Stimulated activated naive CD4-positive, alpha-beta T cell treated with Interleukin-2 at 50 U/mL for 16 hours (primary cell): ENCODE measurements at regions not wholly inside any gene's neighbourhood (a gene's known extent, or its start where the extent isn't known, plus 50 kb on each side); places are given as distances from the start of the nearest gene placed in this dataset.

Experiments used
- DNase-seq: peaks from one replicate; lab custom pipeline; 2025; lab: John Stamatoyannopoulos, UW

DNA sequence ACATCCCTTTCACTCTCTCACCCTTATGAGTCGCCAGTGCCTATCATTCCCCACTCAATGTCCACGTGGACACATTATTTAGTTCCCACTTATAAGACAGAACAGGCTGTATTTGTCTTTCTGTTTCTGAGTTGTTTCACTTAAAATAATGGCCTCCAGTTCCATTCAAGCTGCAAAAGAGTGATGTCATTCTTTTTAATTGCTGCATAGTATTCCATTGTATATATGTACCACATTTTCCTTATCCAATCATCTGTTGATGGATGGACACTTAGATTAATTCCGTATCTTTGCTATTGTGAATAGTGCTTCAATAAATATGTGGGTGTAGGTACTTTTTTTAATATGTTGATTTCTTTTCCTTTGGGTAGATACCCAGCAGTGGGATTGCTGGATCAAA lies 79.1 kb downstream of the ZNF365 start:
- no peak for DNase-seq

GRCh38 chr10:62454687-62455397 lies 80.7 kb downstream of the ZNF365 start:
- DNase-seq: no peak

DNA sequence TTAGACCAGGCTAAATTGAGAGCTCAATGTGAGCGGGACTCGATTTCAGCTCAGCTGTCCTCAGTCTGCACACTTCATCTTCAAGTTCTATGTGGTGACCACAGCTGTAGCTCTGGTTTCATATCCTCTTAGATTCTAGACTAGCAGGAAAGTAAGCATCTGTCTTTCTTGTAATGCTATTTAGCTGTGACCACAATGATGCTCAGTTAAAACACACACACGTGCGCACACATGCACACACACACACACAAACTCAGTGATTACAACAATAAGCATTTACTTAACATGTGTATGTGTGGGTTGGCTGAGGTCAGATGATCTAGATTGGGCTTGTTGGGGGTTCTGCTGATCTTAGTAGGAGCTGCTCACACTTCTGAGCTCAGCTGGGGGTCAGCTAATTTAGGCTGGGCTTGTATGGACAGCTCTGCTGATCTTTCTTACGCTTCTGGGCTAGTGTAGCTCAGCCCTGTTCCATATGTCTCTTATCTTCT lies 82.5 kb downstream of the ZNF365 start:
- no peak for DNase-seq

- DNase-seq: no peak
Observed at GRCh38 chr10:62457196-62457595, 83.0 kb downstream of the ZNF365 start.

DNA sequence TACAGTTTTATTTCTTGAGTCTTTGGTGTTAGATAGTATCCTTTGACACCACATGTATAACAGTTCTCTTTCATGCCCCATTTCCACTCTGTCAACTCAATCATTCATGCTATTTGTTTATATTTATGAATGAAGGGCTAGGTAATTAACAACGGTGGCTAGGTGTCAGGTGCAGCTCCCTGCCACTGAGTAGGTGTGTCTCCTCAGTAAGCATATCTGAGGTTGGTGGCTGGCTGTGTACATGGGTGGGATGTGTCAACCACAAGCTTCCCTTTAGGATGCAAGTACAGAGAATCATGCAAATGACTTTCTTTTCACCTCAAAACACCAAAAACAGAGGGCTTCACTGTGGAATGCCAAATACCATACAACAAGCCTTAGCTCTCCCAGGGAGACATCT lies 83.4 kb downstream of the ZNF365 start:
- DNase-seq: no peak

- no peak for DNase-seq
Observed at GRCh38 chr10:62459072-62459471, 84.9 kb downstream of the ZNF365 start.

DNA sequence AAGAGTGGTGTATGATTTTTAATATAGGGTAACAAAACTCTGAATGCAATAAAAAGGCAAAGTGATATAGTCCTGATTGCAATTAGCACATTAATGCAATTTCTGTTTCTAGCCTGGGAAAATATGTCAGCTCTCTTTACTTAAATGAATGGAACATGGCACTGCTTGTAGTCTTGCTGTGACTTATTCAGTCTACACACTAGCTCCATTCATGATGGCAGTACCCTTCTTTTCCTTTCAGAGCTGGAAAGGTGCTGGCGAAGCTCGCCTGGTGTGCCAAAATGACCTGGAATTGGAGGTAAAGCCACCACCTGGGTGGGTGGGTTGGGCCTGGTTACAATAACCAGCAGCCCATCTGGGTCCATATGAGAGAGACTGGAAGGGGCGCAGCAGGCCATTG lies 85.3 kb downstream of the ZNF365 start:
- DNase-seq: no peak

- DNase-seq: no peak
Observed at GRCh38 chr10:62460393-62460792, 86.2 kb downstream of the ZNF365 start.

GRCh38 chr10:62461120-62461519 lies 87.0 kb downstream of the ZNF365 start:
- no peak for DNase-seq

- no peak for DNase-seq
Observed at GRCh38 chr10:62462461-62462860, 88.3 kb downstream of the ZNF365 start.

DNA sequence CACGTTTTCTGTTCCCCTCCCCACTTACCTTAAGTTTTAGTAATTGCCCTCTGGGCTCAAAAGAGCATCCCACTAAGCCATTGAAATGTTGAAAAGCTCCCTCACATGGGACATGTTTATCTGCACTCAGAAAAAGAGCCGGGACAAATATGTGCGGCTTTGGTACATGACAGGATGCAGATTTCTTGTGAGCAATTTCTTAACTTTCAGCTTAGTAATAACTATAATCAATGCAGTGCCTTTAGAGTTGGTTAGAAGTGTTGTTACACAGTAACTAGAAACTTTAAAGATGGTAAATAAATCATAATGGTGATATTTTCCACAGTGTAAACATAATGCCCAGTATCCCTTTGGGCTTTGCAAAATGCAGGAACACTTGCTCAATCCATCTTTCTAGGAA lies 89.2 kb downstream of the ZNF365 start:
- no peak for DNase-seq

- no peak for DNase-seq
Observed at GRCh38 chr10:62464308-62464707, 90.1 kb downstream of the ZNF365 start.

GRCh38 chr10:62466590-62466989 lies 92.4 kb downstream of the ZNF365 start:
- DNase-seq: no peak

- DNase-seq: no peak
Observed at GRCh38 chr10:62467527-62467926, 93.4 kb downstream of the ZNF365 start.

- DNase-seq: no peak
Observed at GRCh38 chr10:62471711-62472110, 97.5 kb downstream of the ZNF365 start.

DNA sequence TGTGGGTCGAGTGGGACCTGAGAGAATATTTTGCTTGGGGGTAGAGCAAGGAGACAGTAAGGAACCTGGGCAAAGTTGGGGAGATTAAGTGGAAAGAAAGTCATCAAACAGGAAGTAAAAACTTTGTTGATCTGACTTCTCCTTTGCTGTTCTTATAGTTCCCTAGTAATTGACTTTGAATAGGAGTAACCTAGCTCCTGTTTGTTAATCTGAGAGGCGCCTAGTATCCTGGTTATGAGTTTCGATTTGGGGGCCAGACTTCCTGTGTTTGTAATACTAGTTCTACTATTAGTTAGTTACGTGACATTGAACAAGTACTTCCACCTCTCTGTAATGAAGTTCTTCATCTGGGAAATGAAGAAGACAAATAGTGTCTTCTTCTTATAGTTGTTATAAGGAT lies 99.1 kb downstream of the ZNF365 start:
- DNase-seq: no peak

GRCh38 chr10:62475551-62475950 lies 101.4 kb downstream of the ZNF365 start:
- DNase-seq: no peak

DNA sequence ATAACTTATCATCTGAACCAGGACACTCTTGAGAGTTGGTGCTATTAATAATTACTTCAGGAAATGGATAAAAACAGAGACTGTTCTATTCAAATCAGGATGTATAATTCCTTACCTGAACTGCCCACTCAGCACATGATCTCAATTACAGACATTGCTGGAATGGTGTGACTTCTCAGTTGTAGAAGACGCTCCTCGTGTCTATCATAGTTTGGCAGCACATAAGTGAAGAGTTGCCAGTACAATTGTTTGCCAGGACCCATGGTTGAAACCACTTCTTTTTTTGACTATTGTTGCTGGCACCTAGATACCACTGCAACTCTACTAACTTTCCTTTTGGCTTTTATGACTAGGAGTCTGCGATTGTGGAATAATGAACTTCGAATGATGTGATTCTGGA lies 105.4 kb downstream of the ZNF365 start:
- DNase-seq: no peak

- DNase-seq: no peak
Observed at GRCh38 chr10:62480196-62480595, 106.0 kb downstream of the ZNF365 start.

DNA sequence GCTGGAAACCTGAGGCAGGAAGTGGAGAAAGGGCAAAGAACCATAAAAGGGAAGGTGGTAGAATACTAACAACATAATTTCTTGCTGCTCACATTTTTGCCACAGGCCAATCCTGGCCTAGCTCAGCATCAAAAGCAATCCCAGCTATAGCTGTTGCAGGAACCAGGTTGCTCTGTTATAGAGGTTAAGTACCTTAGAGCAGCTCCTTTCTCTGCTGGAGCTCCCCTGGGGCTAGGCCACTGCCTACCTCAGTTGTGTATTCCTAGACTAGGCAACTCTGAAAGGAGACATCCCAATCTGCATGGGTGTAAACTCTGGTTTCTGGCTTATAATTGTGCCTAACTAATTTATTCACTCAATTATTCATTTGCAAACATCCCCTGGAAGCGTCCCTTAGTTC lies 108.4 kb downstream of the ZNF365 start:
- DNase-seq: no peak

- no peak for DNase-seq
Observed at GRCh38 chr10:62491597-62491996, 117.4 kb downstream of the ZNF365 start.

GRCh38 chr10:62492012-62492869 lies 118.1 kb downstream of the ZNF365 start:
- no peak for DNase-seq

- DNase-seq: no peak
Observed at GRCh38 chr10:62492870-62493180, 118.7 kb downstream of the ZNF365 start.

DNA sequence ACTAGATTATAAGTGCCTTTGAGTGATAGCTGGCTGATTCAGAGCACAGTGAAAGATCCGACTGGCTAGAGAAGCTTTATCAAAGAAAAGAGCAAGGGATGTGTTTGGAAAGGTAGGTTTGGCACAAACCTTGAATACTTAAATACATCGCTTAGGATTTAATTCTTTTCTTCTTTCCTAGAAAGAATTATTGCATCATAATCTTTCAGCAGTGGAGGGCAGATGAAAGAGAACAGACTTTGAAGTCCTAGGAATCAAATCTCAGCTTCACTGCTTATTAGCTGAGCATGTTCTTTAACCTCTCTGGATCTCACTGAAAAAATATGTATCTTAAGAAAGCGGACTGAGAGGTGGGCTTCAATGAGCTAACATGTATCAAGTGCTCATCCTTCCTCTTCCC lies 122.8 kb downstream of the ZNF365 start:
- DNase-seq: no peak
